ENCODE measurements at regions not wholly inside any gene's neighbourhood (a gene's known extent, or its start where the extent isn't known, plus 50 kb on each side); places are given as distances from the start of the nearest gene placed in this dataset.

- DNase-seq (ENCODE audit: low read depth), result no peak
Measured at GRCh38 chr6:19268117-19268516, 569.1 kb upstream of the ID4 start.

- no peak for DNase-seq (ENCODE audit: low read depth)
Measured at GRCh38 chr6:19268718-19269117, 568.5 kb upstream of the ID4 start.

GRCh38 chr6:19269341-19269898 is 567.8 kb upstream of the ID4 start:
- DNase-seq (ENCODE audit: low read depth), result no peak

- DNase-seq (ENCODE audit: low read depth), result no peak
Measured at GRCh38 chr6:19270616-19271015, 566.6 kb upstream of the ID4 start.

- DNase-seq (ENCODE audit: low read depth), result no peak
Measured at GRCh38 chr6:19279273-19279684, 557.9 kb upstream of the ID4 start.

GRCh38 chr6:19287928-19288327 is 549.2 kb upstream of the ID4 start:
- no peak for DNase-seq (ENCODE audit: low read depth)

- no peak for DNase-seq (ENCODE audit: low read depth)
Measured at GRCh38 chr6:19289457-19289856, 547.7 kb upstream of the ID4 start.

- DNase-seq (ENCODE audit: low read depth), result no peak
Measured at GRCh38 chr6:19297880-19298279, 539.3 kb upstream of the ID4 start.

GRCh38 chr6:19298421-19298820 is 538.7 kb upstream of the ID4 start:
- DNase-seq (ENCODE audit: low read depth), result no peak

GRCh38 chr6:19299129-19299528 is 538.0 kb upstream of the ID4 start:
- no peak for DNase-seq (ENCODE audit: low read depth)

- no peak for DNase-seq (ENCODE audit: low read depth)
Measured at GRCh38 chr6:19301980-19302379, 535.2 kb upstream of the ID4 start.

- DNase-seq (ENCODE audit: low read depth), result no peak
Measured at GRCh38 chr6:19303383-19303782, 533.8 kb upstream of the ID4 start.

GRCh38 chr6:19309661-19310060 is 527.5 kb upstream of the ID4 start:
- no peak for DNase-seq (ENCODE audit: low read depth)

- no peak for DNase-seq (ENCODE audit: low read depth)
Measured at GRCh38 chr6:19311786-19312185, 525.4 kb upstream of the ID4 start.

GRCh38 chr6:19312241-19312978 is 524.8 kb upstream of the ID4 start:
- DNase-seq (ENCODE audit: low read depth), result no peak

GRCh38 chr6:19317431-19317986 is 519.7 kb upstream of the ID4 start:
- no peak for DNase-seq (ENCODE audit: low read depth)

GRCh38 chr6:19319005-19319404 is 518.2 kb upstream of the ID4 start:
- DNase-seq (ENCODE audit: low read depth), result no peak

- no peak for DNase-seq (ENCODE audit: low read depth)
Measured at GRCh38 chr6:19320111-19320581, 517.0 kb upstream of the ID4 start.

- DNase-seq (ENCODE audit: low read depth), result no peak
Measured at GRCh38 chr6:19322691-19323485, 514.3 kb upstream of the ID4 start.

- no peak for DNase-seq (ENCODE audit: low read depth)
Measured at GRCh38 chr6:19324376-19324775, 512.8 kb upstream of the ID4 start.

GRCh38 chr6:19325335-19325789 is 511.8 kb upstream of the ID4 start:
- DNase-seq (ENCODE audit: low read depth), result no peak

- no peak for DNase-seq (ENCODE audit: low read depth)
Measured at GRCh38 chr6:19327241-19327640, 509.9 kb upstream of the ID4 start.

- no peak for DNase-seq (ENCODE audit: low read depth)
Measured at GRCh38 chr6:19327661-19328060, 509.5 kb upstream of the ID4 start.
